ENCODE measurements at regions not wholly inside any gene's neighbourhood (a gene's known extent, or its start where the extent isn't known, plus 50 kb on each side); places are given as distances from the start of the nearest gene placed in this dataset.

DNA sequence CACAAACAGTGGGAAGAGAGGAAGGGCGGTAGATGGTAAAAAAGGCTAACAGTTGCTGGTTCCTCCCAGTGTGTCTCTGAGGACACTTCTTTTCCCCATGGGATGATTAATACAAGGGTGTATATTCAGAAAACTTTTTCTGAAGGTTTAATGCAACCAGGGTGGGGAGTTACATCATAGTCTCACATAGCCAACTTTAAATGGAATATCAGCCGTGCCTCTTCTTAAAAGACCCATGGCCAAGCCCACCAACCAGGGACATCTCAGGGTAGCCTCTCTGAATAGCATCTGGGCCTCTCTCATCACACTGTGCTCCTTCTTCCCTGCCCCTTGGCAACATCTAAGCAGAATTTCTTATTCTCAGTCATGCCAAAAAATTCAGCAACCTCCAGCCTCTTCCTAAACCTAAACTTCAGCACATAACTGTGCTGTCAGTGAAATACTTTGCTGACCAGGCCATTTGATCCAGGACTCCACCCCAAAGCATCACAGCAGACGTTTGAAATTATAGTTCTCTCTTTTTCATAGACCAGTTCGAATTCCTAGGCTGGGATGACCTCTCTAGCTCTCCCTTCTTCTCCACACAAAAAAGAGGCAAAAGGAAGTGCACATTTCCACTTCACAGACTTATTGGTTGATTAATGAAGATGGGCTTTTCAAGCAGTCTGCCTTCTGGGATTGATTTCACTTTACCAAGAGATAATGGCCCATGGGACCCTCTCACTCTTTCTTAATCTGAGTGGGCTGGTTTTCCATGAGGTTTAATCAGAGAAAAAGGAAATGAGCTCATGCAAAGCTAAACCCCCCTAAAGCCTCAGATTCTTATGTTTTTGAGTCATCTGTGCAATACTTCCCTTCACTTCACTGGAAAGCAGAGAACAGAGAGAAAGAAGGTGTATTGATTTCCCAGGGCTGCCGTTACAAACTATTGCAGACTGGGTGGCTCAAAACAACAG, 85.1 kb upstream of the RAI14 start:
- H3K4me3 Mint-ChIP-seq: no peak overlapping the region
- Histone ChIP-seq H4K20me1 (replicated peaks; ENCODE audit: insufficient read depth) (no peaks in the 10 kb centered on the region), H3K4me3 (no peak overlapping the region), H3K27ac (ENCODE audit: low read depth) (no peak overlapping the region), H3K4me1 (ENCODE audit: insufficient read depth) (no peaks in the 10 kb centered on the region), H3K4me2 (no peak overlapping the region), H3K9me2 (ENCODE audit: insufficient read depth) (0 out of 2 replicates have a peak, but pooled peaks cover 4% of the 10 kb centered on the region), H3K27me3 (ENCODE audit: insufficient read depth) (no peaks in the 10 kb centered on the region), H3K36me3 (ENCODE audit: insufficient read depth) (no peaks in the 10 kb centered on the region), H3F3A (replicated peaks; ENCODE audit: low read depth) (no peaks in the 10 kb centered on the region), H3K79me2 (replicated peaks; ENCODE audit: insufficient read depth) (no peaks in the 10 kb centered on the region), H2AFZ (peak overlapping the region; percentile 81)
- H3K27me3 Mint-ChIP-seq (ENCODE audit: insufficient read depth, low read depth, poor library complexity): no peaks in the 10 kb centered on the region
- TF ChIP-seq, protein P1, sequence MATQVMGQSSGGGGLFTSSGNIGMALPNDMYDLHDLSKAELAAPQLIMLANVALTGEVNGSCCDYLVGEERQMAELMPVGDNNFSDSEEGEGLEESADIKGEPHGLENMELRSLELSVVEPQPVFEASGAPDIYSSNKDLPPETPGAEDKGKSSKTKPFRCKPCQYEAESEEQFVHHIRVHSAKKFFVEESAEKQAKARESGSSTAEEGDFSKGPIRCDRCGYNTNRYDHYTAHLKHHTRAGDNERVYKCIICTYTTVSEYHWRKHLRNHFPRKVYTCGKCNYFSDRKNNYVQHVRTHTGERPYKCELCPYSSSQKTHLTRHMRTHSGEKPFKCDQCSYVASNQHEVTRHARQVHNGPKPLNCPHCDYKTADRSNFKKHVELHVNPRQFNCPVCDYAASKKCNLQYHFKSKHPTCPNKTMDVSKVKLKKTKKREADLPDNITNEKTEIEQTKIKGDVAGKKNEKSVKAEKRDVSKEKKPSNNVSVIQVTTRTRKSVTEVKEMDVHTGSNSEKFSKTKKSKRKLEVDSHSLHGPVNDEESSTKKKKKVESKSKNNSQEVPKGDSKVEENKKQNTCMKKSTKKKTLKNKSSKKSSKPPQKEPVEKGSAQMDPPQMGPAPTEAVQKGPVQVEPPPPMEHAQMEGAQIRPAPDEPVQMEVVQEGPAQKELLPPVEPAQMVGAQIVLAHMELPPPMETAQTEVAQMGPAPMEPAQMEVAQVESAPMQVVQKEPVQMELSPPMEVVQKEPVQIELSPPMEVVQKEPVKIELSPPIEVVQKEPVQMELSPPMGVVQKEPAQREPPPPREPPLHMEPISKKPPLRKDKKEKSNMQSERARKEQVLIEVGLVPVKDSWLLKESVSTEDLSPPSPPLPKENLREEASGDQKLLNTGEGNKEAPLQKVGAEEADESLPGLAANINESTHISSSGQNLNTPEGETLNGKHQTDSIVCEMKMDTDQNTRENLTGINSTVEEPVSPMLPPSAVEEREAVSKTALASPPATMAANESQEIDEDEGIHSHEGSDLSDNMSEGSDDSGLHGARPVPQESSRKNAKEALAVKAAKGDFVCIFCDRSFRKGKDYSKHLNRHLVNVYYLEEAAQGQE (IDR thresholded peaks at IDR 0.05; ENCODE audit: unreplicated experiment): no peak
- TF ChIP-seq, protein P2, sequence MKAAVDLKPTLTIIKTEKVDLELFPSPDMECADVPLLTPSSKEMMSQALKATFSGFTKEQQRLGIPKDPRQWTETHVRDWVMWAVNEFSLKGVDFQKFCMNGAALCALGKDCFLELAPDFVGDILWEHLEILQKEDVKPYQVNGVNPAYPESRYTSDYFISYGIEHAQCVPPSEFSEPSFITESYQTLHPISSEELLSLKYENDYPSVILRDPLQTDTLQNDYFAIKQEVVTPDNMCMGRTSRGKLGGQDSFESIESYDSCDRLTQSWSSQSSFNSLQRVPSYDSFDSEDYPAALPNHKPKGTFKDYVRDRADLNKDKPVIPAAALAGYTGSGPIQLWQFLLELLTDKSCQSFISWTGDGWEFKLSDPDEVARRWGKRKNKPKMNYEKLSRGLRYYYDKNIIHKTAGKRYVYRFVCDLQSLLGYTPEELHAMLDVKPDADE (IDR thresholded peaks at IDR 0.05): no peak
- TF ChIP-seq ZNF114 (CRISPR knock-in tag; IDR thresholded peaks at IDR 0.05): no peak
- TF ChIP-seq, protein P3, sequence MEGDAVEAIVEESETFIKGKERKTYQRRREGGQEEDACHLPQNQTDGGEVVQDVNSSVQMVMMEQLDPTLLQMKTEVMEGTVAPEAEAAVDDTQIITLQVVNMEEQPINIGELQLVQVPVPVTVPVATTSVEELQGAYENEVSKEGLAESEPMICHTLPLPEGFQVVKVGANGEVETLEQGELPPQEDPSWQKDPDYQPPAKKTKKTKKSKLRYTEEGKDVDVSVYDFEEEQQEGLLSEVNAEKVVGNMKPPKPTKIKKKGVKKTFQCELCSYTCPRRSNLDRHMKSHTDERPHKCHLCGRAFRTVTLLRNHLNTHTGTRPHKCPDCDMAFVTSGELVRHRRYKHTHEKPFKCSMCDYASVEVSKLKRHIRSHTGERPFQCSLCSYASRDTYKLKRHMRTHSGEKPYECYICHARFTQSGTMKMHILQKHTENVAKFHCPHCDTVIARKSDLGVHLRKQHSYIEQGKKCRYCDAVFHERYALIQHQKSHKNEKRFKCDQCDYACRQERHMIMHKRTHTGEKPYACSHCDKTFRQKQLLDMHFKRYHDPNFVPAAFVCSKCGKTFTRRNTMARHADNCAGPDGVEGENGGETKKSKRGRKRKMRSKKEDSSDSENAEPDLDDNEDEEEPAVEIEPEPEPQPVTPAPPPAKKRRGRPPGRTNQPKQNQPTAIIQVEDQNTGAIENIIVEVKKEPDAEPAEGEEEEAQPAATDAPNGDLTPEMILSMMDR (conservative IDR thresholded peaks at IDR 0.05; ENCODE audit: low read depth in 2 of 2): no peak
- TF ChIP-seq CREB1 (CRISPR knock-in tag; IDR thresholded peaks at IDR 0.05; ENCODE audit: low read depth): no peak
- no peak for TF ChIP-seq EZH2phosphoT487 (IDR thresholded peaks at IDR 0.05; ENCODE audit: unreplicated experiment)
- TF ChIP-seq ZNF331 (CRISPR knock-in tag; IDR thresholded peaks at IDR 0.05; ENCODE audit: low read depth): no peak
- no peak for TF ChIP-seq POLR2AphosphoS5 (IDR thresholded peaks at IDR 0.05; ENCODE audit: low read depth)
- TF ChIP-seq EZH2 (IDR thresholded peaks at IDR 0.05; ENCODE audit: low read depth, unreplicated experiment): no peak
- TF ChIP-seq, protein P4, sequence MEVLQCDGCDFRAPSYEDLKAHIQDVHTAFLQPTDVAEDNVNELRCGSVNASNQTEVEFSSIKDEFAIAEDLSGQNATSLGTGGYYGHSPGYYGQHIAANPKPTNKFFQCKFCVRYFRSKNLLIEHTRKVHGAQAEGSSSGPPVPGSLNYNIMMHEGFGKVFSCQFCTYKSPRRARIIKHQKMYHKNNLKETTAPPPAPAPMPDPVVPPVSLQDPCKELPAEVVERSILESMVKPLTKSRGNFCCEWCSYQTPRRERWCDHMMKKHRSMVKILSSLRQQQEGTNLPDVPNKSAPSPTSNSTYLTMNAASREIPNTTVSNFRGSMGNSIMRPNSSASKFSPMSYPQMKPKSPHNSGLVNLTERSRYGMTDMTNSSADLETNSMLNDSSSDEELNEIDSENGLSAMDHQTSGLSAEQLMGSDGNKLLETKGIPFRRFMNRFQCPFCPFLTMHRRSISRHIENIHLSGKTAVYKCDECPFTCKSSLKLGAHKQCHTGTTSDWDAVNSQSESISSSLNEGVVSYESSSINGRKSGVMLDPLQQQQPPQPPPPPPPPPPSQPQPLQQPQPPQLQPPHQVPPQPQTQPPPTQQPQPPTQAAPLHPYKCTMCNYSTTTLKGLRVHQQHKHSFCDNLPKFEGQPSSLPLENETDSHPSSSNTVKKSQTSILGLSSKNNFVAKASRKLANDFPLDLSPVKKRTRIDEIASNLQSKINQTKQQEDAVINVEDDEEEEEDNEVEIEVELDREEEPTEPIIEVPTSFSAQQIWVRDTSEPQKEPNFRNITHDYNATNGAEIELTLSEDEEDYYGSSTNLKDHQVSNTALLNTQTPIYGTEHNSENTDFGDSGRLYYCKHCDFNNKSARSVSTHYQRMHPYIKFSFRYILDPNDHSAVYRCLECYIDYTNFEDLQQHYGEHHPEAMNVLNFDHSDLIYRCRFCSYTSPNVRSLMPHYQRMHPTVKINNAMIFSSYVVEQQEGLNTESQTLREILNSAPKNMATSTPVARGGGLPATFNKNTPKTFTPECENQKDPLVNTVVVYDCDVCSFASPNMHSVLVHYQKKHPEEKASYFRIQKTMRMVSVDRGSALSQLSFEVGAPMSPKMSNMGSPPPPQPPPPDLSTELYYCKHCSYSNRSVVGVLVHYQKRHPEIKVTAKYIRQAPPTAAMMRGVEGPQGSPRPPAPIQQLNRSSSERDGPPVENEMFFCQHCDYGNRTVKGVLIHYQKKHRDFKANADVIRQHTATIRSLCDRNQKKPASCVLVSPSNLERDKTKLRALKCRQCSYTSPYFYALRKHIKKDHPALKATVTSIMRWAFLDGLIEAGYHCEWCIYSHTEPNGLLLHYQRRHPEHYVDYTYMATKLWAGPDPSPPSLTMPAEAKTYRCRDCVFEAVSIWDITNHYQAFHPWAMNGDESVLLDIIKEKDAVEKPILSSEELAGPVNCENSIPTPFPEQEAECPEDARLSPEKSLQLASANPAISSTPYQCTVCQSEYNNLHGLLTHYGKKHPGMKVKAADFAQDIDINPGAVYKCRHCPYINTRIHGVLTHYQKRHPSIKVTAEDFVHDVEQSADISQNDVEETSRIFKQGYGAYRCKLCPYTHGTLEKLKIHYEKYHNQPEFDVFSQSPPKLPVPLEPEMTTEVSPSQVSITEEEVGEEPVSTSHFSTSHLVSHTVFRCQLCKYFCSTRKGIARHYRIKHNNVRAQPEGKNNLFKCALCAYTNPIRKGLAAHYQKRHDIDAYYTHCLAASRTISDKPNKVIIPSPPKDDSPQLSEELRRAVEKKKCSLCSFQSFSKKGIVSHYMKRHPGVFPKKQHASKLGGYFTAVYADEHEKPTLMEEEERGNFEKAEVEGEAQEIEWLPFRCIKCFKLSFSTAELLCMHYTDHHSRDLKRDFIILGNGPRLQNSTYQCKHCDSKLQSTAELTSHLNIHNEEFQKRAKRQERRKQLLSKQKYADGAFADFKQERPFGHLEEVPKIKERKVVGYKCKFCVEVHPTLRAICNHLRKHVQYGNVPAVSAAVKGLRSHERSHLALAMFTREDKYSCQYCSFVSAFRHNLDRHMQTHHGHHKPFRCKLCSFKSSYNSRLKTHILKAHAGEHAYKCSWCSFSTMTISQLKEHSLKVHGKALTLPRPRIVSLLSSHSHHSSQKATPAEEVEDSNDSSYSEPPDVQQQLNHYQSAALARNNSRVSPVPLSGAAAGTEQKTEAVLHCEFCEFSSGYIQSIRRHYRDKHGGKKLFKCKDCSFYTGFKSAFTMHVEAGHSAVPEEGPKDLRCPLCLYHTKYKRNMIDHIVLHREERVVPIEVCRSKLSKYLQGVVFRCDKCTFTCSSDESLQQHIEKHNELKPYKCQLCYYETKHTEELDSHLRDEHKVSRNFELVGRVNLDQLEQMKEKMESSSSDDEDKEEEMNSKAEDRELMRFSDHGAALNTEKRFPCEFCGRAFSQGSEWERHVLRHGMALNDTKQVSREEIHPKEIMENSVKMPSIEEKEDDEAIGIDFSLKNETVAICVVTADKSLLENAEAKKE (CRISPR knock-in tag; IDR thresholded peaks at IDR 0.05): no peak
- no peak for TF ChIP-seq NANOG (IDR thresholded peaks at IDR 0.05; ENCODE audit: borderline replicate concordance)
- no peak for TF ChIP-seq STAT1 (IDR thresholded peaks at IDR 0.05; ENCODE audit: unreplicated experiment)
- TF ChIP-seq JUNB (IDR thresholded peaks at IDR 0.05; ENCODE audit: unreplicated experiment): no peak
- H3K36me3 Mint-ChIP-seq (ENCODE audit: low read depth): no peaks in the 10 kb centered on the region
- no peaks in the 10 kb centered on the region for H3K4me1 Mint-ChIP-seq
- no peak for ATAC-seq
- H3K27ac Mint-ChIP-seq: no peak overlapping the region; the same call in 1 of the 2 replicates
- H3K9me3 Mint-ChIP-seq: no peaks in the 10 kb centered on the region
- no peak for DNase-seq (ENCODE audit: low spot score)

All from GM23338 (cell line).